ENCODE measurements at regions not wholly inside any gene's neighbourhood (a gene's known extent, or its start where the extent isn't known, plus 50 kb on each side); places are given as distances from the start of the nearest gene placed in this dataset.

GRCh38 chr3:178421069-178421468, 115.2 kb upstream of the KCNMB2 start:
- Histone ChIP-seq H3K27me3 (replicated peaks; ENCODE audit: control insufficient read depth, insufficient read depth, low read length) (no peaks in the 10 kb centered on the region), H3K4me3 (ENCODE audit: low read depth, low read length) (no peak overlapping the region), H3K36me3 (ENCODE audit: control insufficient read depth, insufficient read depth, low read length) (no peaks in the 10 kb centered on the region), H3K9me3 (no peaks in the 10 kb centered on the region), H3K4me1 (no peaks in the 10 kb centered on the region)
- DNase-seq = no peak
- TF ChIP-seq CTCF (IDR thresholded peaks at IDR 0.05; ENCODE audit: insufficient read depth in 1 of 2, low read depth in 1 of 2, low read length in 1 of 2, severe bottlenecking in 1 of 2, unreplicated experiment in 1 of 2) = no peak
- Mint-ChIP-seq H3K27ac (ENCODE audit: unreplicated experiment) (no peak overlapping the region), H3K4me3 (ENCODE audit: unreplicated experiment) (no peak overlapping the region), H3K4me1 (ENCODE audit: low read depth, unreplicated experiment) (no peaks in the 10 kb centered on the region), H3K27me3 (ENCODE audit: insufficient read depth, unreplicated experiment) (peaks cover 2% of the 10 kb centered on the region), H3K9me3 (ENCODE audit: unreplicated experiment) (no peaks in the 10 kb centered on the region), H3K36me3 (ENCODE audit: insufficient read depth, unreplicated experiment) (no peaks in the 10 kb centered on the region)
- ChIA-PET CTCF (no interaction called here), POLR2A (no interaction called here)
- intact Hi-C loops (cut with micrococcal nuclease; ENCODE audit: unreplicated experiment) = no loop called here
- no TSS peak for BruUV-seq (replicated peaks)

GRCh38 chr3:178422406-178422805, 113.8 kb upstream of the KCNMB2 start:
- H3K9me3 ChIP-seq = no peaks in the 10 kb centered on the region

GRCh38 chr3:178428037-178428436, 108.2 kb upstream of the KCNMB2 start:
- H3K4me3 Mint-ChIP-seq (ENCODE audit: unreplicated experiment) = no peak overlapping the region
- no peaks in the 10 kb centered on the region for H3K4me1 Mint-ChIP-seq (ENCODE audit: low read depth, unreplicated experiment)
- H3K36me3 Mint-ChIP-seq (ENCODE audit: insufficient read depth, unreplicated experiment) = no peaks in the 10 kb centered on the region
- H3K27me3 Mint-ChIP-seq (ENCODE audit: insufficient read depth, unreplicated experiment) = no peaks in the 10 kb centered on the region
- no peaks in the 10 kb centered on the region for H3K27me3 ChIP-seq (replicated peaks; ENCODE audit: control insufficient read depth, insufficient read depth, low read length)
- DNase-seq = no peak
- intact Hi-C loops (cut with micrococcal nuclease; ENCODE audit: unreplicated experiment) = no loop called here
- H3K4me3 ChIP-seq (ENCODE audit: low read depth, low read length) = no peak overlapping the region
- ChIA-PET POLR2A (no interaction called here), CTCF (no interaction called here)
- H3K9me3 ChIP-seq = no peaks in the 10 kb centered on the region
- no peaks in the 10 kb centered on the region for H3K4me1 ChIP-seq
- H3K27ac Mint-ChIP-seq (ENCODE audit: unreplicated experiment) = no peak overlapping the region
- no TSS peak for BruUV-seq (replicated peaks)
- H3K36me3 ChIP-seq (ENCODE audit: control insufficient read depth, insufficient read depth, low read length) = no peaks in the 10 kb centered on the region
- no peaks in the 10 kb centered on the region for H3K9me3 Mint-ChIP-seq (ENCODE audit: unreplicated experiment)
- no peak for TF ChIP-seq CTCF (IDR thresholded peaks at IDR 0.05; ENCODE audit: insufficient read depth in 1 of 2, low read depth in 1 of 2, low read length in 1 of 2, severe bottlenecking in 1 of 2, unreplicated experiment in 1 of 2)

More at GRCh38 chr3:178422406-178422805, 113.8 kb upstream of the KCNMB2 start:
- Mint-ChIP-seq H3K27ac (ENCODE audit: unreplicated experiment) (no peak overlapping the region), H3K27me3 (ENCODE audit: insufficient read depth, unreplicated experiment) (peaks cover 2% of the 10 kb centered on the region), H3K4me1 (ENCODE audit: low read depth, unreplicated experiment) (no peaks in the 10 kb centered on the region), H3K9me3 (ENCODE audit: unreplicated experiment) (no peaks in the 10 kb centered on the region), H3K4me3 (ENCODE audit: unreplicated experiment) (no peak overlapping the region), H3K36me3 (ENCODE audit: insufficient read depth, unreplicated experiment) (no peaks in the 10 kb centered on the region)
- TF ChIP-seq CTCF (IDR thresholded peaks at IDR 0.05; ENCODE audit: insufficient read depth in 1 of 2, low read depth in 1 of 2, low read length in 1 of 2, severe bottlenecking in 1 of 2, unreplicated experiment in 1 of 2) = no peak
- no peak for DNase-seq
- no peaks in the 10 kb centered on the region for H3K4me1 ChIP-seq
- ChIA-PET POLR2A (no interaction called here), CTCF (no interaction called here)
- intact Hi-C loops (cut with micrococcal nuclease; ENCODE audit: unreplicated experiment) = no loop called here
- H3K36me3 ChIP-seq (ENCODE audit: control insufficient read depth, insufficient read depth, low read length) = no peaks in the 10 kb centered on the region
- BruUV-seq (replicated peaks) = no TSS peak
- no peaks in the 10 kb centered on the region for H3K27me3 ChIP-seq (replicated peaks; ENCODE audit: control insufficient read depth, insufficient read depth, low read length)
- H3K4me3 ChIP-seq (ENCODE audit: low read depth, low read length) = no peak overlapping the region

All from Caco-2 (cell line).